K562 (cell line): ENCODE measurements at regions not wholly inside any gene's neighbourhood (a gene's known extent, or its start where the extent isn't known, plus 50 kb on each side); places are given as distances from the start of the nearest gene placed in this dataset.

Experiments used
- FUS ChIP-seq: fragments of 200-400 bp; formaldehyde crosslinking; optimal IDR thresholded peaks from 2 replicates; pipeline ENCODE3; 2017; ENCODE audit warnings: low read depth, low read length
- GATAD2B ChIP-seq: fragments of 450-650 bp; IDR thresholded peaks from 2 replicates; pipeline ENCODE4 v1.6.1; 2017; ENCODE audit warnings: mild to moderate bottlenecking, borderline replicate concordance
- HDAC3 ChIP-seq: fragments of 450-650 bp; IDR thresholded peaks from 2 replicates; pipeline ENCODE4 v1.6.1; 2018; ENCODE audit warnings: borderline replicate concordance, mild to moderate bottlenecking, moderate library complexity; ENCODE audit not compliant: partially characterized antibody
- KLF16 ChIP-seq: IDR thresholded peaks from 2 replicates; pipeline ENCODE4 v1.6.1; 2016; ENCODE audit warnings: antibody characterized with exemption
- MAFK ChIP-seq: IDR thresholded peaks from 2 replicates; pipeline ENCODE4 v1.6.1; 2011; ENCODE audit warnings: low read length, improper control_type of control experiment
- NR2C1 ChIP-seq, 2 experiments: fragments of 450-650 bp; IDR thresholded peaks; 2 replicates each; pipeline ENCODE4 v1.6.1; 2017; ENCODE audit warnings: mild to moderate bottlenecking in 2 of 2, antibody characterized with exemption in 1 of 2, inconsistent platforms in 1 of 2, missing compliant biosample characterization in 1 of 2, missing genetic modification characterization in 1 of 2
- RB1 ChIP-seq: fragments of 450-650 bp; IDR thresholded peaks from 2 replicates; pipeline ENCODE4 v1.6.1; 2017; ENCODE audit warnings: low read depth, mild to moderate bottlenecking
- SMAD4 ChIP-seq: fragments of 250-450 bp; sonication (Bioruptor Pico); conservative IDR thresholded peaks from 2 replicates; pipeline ENCODE4 v1.8.0; 2021; ENCODE audit warnings: inconsistent platforms, mild to moderate bottlenecking, moderate library complexity
- ZC3H11A ChIP-seq: IDR thresholded peaks from 2 replicates; pipeline ENCODE4 v1.6.1; 2012; ENCODE audit warnings: low read depth, low read length, improper control_type of control experiment
- ZNF311 ChIP-seq: fragments of 250-450 bp; sonication (Bioruptor Pico); IDR thresholded peaks from 2 replicates; pipeline ENCODE4 v1.4.0; 2020; ENCODE audit warnings: mild to moderate bottlenecking, moderate library complexity
- ZNF583 ChIP-seq: fragments of 250-450 bp; sonication (Bioruptor Pico); IDR thresholded peaks from 2 replicates; pipeline ENCODE4 v1.4.0; 2020
- ZZZ3 ChIP-seq: fragments of 450-650 bp; IDR thresholded peaks from 2 replicates; pipeline ENCODE4 v1.6.1; 2016; ENCODE audit warnings: antibody characterized with exemption, mild to moderate bottlenecking, moderate library complexity
- TF ChIP-seq, protein P1 (sequence below): sonication (generic); formaldehyde crosslinking; IDR thresholded peaks from 2 replicates; pipeline ENCODE4 v1.8.0; 2022; ENCODE audit warnings: mild to moderate bottlenecking, missing genetic modification reagents
- TF ChIP-seq, protein P2 (sequence below): fragments of 250-450 bp; sonication (Bioruptor Pico); IDR thresholded peaks from 2 replicates; pipeline ENCODE4 v1.4.0; 2020
- TF ChIP-seq, protein P3 (sequence below): fragments of 450-650 bp; IDR thresholded peaks from 2 replicates; pipeline ENCODE4 v1.6.1; 2016
- TF ChIP-seq, protein P4 (sequence below), 2 experiments: fragments of 450-650 bp; IDR thresholded peaks; 2 replicates each; pipeline ENCODE4 v1.6.1; 2018; ENCODE audit warnings: mild to moderate bottlenecking in 2 of 2, low read depth in 1 of 2; ENCODE audit not compliant: partially characterized antibody in 2 of 2
- TF ChIP-seq, protein P5 (sequence below): fragments of 450-650 bp; IDR thresholded peaks from 2 replicates; pipeline ENCODE4 v1.6.1; 2017; ENCODE audit warnings: antibody characterized with exemption, mild to moderate bottlenecking

DNA sequence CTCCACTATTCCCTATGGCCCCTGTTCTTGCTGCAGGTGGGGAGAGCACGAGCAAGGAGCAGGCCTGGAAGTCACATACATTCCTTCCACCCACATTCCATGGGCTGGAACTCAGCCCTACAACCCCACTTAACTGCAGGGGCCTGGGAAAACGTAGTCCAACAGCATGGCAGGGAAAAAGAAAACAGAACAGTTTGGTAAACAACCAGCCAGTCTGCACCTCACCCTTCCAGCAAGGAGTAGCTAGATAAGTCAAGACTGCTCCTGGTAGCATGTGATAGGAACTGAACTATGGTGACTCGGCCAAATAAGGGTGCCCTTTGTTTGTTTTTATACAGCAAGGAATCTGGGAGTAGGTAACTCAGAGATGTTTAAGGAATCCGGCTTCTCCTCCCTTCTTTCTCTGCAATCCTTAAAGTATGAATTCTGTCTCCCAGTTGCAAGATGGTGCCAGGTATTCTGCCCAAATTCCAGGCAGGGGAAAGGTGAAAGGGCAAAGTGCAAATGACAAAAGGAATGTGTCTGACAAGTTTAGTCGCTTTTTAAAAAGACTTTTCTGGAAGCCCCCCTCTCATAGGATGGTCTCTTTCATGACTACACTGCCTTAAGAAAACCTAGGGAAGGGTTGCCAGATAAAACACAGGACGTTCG lies 311.7 kb upstream of the NEBL start (continued):
- TF ChIP-seq, protein P1, sequence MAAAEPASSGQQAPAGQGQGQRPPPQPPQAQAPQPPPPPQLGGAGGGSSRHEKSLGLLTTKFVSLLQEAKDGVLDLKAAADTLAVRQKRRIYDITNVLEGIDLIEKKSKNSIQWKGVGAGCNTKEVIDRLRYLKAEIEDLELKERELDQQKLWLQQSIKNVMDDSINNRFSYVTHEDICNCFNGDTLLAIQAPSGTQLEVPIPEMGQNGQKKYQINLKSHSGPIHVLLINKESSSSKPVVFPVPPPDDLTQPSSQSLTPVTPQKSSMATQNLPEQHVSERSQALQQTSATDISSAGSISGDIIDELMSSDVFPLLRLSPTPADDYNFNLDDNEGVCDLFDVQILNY (CRISPR knock-in tag) = no peak
- TF ChIP-seq HDAC3 (peak; percentile 17), ZC3H11A (no peak), KLF16 (peak; percentile 69; the same call in 1 of the 2 replicates), ZZZ3 (no peak), ZNF583 (CRISPR knock-in tag) (peak; percentile 78; the same call in 1 of the 2 replicates), ZNF311 (CRISPR knock-in tag) (0 out of 2 replicates have a peak, but pooled peaks have one; percentile 62), NR2C1 (IDR thresholded peaks at IDR 0.05) (peak; percentile 95), NR2C1 (tag; IDR thresholded peaks at IDR 0.05) (peak; percentile 97), SMAD4 (CRISPR knock-in tag) (peak; percentile 79), GATAD2B (peak; percentile 40; the same call in 1 of the 2 replicates), MAFK (peak; percentile 69), FUS (no peak), RB1 (no peak)
- TF ChIP-seq, protein P2, sequence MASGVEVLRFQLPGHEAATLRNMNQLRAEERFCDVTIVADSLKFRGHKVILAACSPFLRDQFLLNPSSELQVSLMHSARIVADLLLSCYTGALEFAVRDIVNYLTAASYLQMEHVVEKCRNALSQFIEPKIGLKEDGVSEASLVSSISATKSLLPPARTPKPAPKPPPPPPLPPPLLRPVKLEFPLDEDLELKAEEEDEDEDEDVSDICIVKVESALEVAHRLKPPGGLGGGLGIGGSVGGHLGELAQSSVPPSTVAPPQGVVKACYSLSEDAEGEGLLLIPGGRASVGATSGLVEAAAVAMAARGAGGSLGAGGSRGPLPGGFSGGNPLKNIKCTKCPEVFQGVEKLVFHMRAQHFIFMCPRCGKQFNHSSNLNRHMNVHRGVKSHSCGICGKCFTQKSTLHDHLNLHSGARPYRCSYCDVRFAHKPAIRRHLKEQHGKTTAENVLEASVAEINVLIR (CRISPR knock-in tag) = 0 out of 2 replicates have a peak, but pooled peaks have one; percentile 14
- TF ChIP-seq, protein P3, sequence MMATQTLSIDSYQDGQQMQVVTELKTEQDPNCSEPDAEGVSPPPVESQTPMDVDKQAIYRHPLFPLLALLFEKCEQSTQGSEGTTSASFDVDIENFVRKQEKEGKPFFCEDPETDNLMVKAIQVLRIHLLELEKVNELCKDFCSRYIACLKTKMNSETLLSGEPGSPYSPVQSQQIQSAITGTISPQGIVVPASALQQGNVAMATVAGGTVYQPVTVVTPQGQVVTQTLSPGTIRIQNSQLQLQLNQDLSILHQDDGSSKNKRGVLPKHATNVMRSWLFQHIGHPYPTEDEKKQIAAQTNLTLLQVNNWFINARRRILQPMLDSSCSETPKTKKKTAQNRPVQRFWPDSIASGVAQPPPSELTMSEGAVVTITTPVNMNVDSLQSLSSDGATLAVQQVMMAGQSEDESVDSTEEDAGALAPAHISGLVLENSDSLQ = no peak
- TF ChIP-seq, protein P4, sequence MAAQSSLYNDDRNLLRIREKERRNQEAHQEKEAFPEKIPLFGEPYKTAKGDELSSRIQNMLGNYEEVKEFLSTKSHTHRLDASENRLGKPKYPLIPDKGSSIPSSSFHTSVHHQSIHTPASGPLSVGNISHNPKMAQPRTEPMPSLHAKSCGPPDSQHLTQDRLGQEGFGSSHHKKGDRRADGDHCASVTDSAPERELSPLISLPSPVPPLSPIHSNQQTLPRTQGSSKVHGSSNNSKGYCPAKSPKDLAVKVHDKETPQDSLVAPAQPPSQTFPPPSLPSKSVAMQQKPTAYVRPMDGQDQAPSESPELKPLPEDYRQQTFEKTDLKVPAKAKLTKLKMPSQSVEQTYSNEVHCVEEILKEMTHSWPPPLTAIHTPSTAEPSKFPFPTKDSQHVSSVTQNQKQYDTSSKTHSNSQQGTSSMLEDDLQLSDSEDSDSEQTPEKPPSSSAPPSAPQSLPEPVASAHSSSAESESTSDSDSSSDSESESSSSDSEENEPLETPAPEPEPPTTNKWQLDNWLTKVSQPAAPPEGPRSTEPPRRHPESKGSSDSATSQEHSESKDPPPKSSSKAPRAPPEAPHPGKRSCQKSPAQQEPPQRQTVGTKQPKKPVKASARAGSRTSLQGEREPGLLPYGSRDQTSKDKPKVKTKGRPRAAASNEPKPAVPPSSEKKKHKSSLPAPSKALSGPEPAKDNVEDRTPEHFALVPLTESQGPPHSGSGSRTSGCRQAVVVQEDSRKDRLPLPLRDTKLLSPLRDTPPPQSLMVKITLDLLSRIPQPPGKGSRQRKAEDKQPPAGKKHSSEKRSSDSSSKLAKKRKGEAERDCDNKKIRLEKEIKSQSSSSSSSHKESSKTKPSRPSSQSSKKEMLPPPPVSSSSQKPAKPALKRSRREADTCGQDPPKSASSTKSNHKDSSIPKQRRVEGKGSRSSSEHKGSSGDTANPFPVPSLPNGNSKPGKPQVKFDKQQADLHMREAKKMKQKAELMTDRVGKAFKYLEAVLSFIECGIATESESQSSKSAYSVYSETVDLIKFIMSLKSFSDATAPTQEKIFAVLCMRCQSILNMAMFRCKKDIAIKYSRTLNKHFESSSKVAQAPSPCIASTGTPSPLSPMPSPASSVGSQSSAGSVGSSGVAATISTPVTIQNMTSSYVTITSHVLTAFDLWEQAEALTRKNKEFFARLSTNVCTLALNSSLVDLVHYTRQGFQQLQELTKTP (IDR thresholded peaks at IDR 0.05; ENCODE audit: low read depth in 1 of 2, partially characterized antibody in 2 of 2) = no peak
- TF ChIP-seq, protein P5, sequence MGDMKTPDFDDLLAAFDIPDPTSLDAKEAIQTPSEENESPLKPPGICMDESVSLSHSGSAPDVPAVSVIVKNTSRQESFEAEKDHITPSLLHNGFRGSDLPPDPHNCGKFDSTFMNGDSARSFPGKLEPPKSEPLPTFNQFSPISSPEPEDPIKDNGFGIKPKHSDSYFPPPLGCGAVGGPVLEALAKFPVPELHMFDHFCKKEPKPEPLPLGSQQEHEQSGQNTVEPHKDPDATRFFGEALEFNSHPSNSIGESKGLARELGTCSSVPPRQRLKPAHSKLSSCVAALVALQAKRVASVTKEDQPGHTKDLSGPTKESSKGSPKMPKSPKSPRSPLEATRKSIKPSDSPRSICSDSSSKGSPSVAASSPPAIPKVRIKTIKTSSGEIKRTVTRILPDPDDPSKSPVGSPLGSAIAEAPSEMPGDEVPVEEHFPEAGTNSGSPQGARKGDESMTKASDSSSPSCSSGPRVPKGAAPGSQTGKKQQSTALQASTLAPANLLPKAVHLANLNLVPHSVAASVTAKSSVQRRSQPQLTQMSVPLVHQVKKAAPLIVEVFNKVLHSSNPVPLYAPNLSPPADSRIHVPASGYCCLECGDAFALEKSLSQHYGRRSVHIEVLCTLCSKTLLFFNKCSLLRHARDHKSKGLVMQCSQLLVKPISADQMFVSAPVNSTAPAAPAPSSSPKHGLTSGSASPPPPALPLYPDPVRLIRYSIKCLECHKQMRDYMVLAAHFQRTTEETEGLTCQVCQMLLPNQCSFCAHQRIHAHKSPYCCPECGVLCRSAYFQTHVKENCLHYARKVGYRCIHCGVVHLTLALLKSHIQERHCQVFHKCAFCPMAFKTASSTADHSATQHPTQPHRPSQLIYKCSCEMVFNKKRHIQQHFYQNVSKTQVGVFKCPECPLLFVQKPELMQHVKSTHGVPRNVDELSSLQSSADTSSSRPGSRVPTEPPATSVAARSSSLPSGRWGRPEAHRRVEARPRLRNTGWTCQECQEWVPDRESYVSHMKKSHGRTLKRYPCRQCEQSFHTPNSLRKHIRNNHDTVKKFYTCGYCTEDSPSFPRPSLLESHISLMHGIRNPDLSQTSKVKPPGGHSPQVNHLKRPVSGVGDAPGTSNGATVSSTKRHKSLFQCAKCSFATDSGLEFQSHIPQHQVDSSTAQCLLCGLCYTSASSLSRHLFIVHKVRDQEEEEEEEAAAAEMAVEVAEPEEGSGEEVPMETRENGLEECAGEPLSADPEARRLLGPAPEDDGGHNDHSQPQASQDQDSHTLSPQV = peak; percentile 89
